Effector CD4-positive, alpha-beta T cell (primary cell): ENCODE measurements at regions not wholly inside any gene's neighbourhood (a gene's known extent, or its start where the extent isn't known, plus 50 kb on each side); places are given as distances from the start of the nearest gene placed in this dataset.
"Not testable (repeated sequence)": the region's sequence is repeated elsewhere in the genome, so short reads cannot be mapped to it uniquely, and the experiment has no call there.

ENCODE experiments used
- DNase-seq: peaks from one replicate; pipeline ENCODE4 v3.0.0-alpha.2; 2020

DNA sequence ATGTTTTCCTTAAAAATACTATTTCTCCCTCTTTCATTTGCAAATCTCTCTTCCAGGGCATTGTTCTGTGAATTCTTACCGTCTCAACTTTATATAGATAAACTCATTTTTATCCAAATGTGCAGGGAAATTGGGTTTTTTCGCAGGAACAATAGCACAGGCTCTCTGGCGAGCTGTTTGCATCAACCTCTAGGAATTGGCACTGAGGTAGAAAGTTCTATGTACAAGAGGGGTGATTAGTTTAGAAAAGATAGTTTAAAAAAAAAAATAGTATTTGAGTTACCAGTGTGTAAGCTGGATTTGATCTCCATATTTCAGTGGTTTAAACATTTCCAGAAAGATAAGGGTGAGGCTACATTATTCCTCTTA lies 129.7 kb upstream of the BTN3A2 start:
- no peak for DNase-seq

DNA sequence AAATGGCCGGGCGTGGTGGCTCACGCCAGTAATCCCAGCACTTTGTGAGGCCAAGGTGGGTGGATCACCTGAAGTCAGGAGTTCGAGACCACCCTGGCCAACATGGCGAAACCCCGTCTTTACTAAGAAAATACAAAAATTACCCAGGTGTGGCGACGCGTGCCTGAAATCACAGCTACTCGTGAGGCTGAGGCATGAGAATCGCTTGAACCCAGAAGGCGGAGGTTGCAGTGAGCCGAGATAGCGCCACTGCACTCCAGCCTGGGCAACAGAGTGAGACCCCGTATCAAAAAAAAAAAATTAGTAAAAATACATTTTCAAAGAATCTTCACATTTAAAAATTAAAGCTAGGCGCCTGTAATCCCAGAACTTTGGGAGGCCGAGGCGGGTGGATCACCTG lies 125.6 kb upstream of the BTN3A2 start:
- not testable (repeated sequence) for DNase-seq

DNA sequence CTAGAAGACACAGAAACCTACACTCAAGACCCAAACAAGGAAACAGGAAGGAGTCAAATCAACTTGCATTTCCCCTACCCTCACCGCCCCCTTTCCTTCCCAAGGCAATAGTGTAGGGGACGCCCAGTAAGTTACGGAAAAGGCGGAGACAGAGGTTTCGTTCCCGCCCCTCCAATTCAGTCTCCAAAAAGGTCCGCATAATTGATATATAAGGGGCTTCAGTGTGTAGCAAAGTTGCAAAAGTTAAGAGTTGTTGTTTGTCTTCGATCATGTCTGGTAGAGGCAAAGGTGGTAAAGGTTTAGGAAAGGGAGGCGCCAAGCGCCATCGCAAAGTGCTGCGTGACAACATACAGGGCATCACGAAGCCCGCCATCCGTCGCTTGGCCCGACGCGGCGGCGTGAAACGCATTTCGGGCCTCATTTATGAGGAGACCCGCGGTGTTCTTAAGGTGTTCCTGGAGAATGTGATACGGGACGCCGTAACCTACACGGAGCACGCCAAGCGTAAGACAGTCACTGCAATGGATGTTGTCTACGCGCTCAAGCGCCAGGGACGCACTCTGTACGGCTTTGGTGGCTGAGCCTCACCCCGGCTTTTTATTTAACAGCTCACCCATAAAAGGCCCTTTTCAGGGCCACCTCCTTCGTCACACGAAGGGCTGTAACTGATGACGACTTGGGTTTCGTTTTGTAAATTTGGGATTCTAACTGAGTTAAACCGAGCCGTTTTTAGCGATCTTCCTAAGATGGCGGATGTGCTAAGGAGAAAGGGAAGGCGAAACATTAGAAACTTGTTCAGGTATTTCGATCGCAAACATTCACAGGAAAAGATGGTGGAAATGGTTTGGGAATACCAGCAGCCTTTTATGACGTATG lies 124.6 kb upstream of the BTN3A2 start:
- peak; percentile 43 for DNase-seq

DNA sequence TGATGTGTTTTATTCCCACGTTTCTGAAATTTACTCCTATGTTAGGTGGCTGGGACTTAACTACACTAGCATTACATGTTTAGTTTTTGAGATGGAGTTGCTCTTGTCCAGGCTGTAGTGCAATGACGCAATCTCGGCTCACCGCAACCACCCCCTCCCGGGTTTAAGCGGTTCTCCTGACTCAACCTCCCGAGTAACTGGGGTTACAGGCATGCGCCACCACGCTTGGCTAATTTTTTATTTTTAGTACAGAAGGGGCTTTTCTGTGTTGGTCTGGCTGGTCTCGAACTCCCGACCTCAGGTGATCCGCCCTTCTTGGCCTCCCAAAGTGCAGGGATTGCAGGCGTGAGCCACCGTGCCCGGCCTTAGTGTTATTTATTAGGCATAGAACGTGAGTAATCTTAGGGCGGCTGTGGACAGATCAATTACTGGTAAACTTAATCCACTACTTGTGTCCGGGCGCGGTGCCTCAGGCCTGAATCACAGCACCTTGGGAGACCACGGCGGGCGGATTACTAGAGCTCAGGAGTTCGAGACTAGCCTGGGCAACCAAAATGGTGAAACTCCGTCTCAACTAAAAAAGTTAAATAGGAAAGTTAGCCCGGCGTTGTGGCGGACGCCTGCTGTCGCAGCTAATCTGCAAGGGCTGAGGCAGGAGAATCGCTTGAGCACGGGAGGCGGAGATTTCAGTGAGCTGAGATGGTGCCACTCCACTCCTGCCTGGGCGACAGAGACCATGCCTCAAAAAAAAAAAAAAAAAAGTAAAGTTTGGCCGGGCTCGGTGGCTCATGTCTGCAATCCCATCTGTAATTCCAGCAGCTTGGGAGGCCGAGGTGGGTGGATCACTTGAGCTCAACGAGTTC lies 123.7 kb upstream of the BTN3A2 start:
- DNase-seq, result no peak

DNA sequence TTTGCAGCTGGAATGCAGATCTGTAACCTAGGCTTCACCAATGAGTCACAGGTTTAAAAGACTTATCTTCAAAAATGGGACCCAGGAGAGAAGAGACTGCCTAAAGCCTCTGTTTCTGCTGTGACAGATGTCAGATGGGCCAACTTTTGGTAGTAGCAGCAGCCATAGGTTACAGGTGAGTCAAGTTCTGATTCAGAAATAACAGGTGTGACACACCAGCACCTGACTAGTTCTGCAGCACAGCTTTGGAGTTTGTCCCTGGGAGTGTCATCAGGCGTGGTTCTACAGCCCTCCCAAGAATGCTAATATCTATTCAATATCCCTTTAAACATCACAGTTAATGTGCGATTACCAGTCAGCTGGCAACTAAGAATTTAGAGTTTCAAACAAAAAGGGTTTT lies 121.9 kb upstream of the BTN3A2 start:
- DNase-seq, result no peak

DNA sequence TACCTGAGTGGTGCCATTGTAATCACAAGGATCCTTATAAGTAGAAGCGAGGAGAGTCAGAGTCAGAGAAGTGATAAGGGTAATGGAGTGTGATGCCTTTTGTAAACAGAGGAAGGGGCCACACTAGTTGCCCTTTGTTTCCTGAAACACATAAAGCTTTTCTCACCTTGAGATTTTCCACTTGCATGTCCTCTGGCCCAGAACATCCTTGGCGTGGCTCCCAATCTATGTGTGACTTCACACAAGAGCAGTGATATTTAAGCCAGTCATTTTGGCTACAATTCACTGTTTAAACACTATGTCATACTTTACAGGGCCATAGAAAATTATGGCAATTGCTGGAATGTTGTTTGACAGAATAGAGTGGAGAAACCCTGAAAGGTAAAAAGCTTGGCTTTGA lies 121.2 kb upstream of the BTN3A2 start:
- DNase-seq, result no peak

DNA sequence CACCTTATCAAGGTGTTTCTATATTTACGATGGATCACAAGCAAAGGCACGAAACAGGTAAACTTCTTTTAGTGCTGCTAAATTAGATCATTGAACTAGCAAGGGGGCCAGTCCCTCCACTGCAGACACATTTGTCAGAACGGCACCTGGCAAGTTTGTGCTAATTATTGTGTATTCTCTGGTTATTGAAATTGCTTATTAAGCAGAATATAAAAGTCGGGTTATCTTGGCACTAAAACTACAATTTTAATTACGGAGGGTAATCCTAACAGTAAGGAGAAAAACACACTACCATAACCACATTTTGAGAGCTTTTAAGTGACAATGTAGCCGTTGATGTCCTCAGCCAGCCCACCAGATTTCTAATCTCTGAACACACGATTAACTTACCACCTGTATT lies 118.9 kb upstream of the BTN3A2 start:
- no peak for DNase-seq

DNA sequence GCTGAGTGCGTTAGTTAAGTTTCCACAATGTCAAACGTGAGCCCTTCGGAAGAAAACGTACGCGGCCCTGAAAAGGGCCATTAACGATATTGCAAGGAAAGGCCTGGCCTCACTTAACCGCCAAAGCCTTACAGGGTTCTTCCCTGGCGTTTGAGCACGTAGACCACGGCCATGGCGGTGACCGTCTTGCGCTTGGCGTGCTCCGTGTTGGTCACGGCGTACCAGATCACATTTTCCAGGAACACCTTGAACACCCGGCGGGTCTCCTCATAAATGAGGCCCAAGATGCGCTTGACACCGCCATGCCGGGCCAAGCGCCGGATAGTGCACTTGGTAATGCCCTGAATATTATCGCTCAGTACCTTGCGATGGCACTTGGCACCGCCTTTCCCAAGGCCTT lies 118.4 kb upstream of the BTN3A2 start:
- no peak for DNase-seq

DNA sequence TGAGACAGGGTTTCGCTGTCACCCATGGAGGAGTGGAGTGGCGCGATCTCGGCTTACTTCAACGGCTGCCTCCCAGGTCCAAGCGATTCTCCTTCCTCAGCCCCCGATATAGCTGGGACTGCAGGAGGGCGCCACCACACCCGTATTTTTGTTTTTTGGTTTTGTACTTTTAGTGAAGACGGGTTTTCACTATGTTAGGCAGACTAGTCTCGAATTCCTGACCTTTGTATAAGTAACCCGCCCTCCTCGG lies 115.4 kb upstream of the BTN3A2 start:
- no peak for DNase-seq

DNA sequence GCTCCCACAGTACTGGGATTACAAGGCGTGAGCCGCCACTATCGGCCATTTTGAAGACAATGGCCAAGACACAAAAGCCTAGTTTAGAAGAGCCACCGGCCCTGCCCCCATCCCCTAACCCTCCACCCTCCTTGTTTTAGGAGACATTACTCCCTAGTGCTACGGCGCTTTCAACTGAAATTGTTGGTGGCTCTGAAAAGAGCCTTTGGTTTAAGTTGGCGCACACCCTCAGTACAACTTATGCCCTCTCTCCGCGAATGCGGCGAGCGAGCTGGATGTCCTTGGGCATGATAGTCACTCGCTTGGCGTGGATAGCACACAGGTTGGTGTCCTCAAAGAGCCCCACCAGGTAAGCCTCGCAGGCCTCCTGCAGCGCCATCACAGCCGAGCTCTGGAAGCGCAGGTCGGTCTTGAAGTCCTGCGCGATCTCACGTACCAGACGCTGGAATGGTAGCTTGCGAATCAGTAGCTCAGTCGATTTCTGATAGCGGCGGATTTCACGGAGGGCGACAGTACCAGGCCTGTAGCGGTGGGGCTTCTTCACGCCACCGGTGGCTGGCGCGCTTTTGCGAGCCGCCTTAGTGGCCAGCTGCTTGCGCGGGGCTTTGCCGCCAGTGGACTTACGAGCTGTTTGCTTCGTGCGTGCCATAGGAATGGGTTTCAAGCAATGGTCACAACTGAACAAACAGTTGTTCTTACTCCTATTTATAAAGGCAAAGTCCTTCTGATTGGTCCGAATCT lies 114.9 kb upstream of the BTN3A2 start:
- peak; percentile 63 for DNase-seq

DNA sequence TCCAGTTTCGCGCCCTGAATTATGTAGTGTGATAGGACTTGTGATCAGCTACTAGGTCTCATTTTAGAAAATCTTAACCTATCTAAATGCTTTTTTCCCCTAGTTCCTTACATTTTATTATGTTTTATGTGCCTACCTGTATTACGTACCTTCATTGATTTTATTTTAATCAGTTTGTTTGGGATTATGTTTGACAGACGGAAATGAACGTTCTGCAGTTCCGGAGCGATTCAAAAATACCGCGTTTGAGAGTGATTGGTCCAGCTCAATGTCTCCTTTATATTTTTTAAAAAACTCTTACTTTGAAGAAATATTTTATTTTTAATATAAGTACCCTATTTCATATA lies 114.3 kb upstream of the BTN3A2 start:
- peak; percentile 42 for DNase-seq

DNA sequence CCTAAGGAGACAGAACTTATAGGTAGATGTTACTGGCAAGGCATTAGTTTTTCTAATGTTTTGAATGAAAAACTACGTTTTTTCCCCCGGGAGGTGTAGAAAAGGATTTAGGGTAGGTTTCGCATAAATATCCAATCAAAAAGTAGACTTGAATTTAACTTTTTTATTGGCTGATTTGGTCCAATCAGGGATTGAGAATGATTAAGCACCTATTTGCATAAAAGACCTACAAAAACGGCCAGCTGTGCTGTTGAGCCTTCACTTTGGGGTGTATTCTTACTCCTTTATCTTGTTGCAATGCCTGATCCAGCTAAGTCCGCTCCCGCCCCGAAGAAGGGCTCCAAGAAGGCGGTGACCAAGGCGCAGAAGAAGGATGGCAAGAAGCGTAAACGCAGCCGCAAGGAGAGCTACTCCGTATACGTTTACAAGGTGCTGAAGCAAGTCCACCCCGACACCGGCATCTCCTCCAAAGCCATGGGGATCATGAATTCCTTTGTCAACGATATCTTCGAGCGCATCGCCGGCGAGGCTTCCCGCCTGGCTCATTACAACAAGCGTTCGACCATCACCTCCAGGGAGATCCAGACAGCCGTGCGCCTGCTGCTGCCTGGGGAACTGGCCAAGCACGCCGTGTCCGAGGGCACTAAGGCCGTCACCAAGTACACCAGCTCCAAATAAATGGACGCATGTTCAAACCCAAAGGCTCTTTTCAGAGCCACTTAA lies 113.5 kb upstream of the BTN3A2 start:
- peak; percentile 36 for DNase-seq

DNA sequence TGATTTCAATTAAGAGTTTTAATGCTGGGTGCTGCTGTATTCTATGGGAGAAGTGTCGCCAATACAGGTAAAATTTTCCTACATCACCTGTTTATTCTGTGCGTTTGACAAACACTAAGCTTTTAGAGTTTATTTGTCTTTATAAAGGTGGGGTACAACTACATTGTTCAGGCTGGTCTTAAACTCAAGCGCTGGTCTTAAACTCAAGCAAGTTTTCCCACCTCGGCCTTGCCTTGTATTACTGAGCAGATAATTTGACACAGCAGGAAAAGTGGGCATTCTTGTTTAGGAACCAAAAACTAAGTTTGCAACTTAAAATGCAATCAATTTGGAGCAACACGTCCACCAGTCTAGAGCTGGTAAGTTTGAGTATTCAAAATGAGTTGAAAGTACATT lies 112.9 kb upstream of the BTN3A2 start:
- no peak for DNase-seq

DNA sequence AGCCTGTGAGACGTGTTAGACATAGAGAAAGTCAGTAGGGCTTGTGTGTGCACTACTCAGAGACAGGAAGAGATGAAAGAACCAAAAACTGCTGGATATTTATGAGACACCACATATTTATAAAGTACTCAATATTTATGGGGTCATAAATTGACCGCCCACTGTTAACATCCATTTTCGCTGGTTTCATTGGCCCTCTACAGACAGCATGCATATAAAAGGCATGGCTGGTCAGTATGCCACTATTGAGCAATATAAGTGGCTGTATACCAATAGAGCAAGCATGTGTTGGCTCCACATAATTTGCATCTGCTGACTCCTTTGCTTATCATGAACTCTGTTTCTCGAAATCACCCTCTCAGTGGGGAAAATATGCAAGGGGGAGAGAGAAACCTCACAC lies 110.3 kb upstream of the BTN3A2 start:
- no peak for DNase-seq

DNA sequence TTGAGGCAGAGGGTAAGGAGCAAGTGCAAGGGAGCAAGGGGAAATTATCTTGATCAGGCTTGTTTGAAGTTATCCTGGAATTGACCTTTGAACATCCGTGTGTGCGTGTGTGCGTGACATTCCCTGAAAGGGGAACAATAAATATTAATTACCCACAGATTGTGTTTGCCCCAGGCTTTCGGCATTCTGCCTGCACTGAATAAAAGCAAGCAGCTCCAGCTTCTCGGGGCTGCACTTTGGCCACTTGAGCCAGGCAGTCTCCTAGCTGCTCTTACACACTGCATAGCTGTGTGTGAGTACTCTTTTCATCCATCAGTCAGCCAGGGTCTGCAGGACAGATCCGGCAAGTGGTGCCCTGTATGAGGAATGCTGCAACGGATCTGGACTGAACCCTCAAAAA lies 107.7 kb upstream of the BTN3A2 start:
- no peak for DNase-seq

DNA sequence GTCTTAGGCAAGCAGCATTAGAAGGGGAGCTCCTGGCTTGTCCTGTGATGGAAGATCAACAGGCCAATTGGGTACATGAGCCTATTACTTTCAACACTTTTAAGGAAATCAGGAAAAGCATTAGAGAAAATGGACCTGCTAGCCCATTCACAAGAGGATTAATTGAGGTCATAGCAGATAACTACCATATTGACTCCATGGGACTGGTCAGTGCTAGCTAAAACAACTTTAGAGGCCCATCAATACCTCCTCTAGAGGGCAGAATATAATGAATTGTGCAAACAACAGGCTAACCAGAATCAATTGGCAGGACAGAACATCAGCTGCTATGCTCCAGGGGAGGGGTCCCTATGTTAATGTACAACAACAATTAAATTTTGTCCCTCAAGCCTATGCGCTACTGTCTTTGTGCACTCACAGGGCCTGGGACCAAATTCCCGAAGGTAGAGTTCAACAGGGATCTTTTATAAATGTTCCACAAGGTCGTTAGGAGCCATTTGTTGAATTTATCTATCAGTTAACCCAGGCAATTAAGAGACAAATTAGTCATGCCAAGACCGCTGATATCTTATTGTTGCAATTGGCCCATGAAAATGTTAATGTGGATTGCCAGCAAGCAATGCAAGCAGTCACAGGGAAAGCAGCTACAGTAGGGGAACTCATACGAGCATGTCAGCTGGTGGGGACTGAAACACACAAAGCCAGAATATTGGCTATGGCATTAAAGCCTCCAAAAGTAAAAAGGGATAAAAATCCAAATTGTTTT lies 106.6 kb upstream of the BTN3A2 start:
- DNase-seq, result no peak

DNA sequence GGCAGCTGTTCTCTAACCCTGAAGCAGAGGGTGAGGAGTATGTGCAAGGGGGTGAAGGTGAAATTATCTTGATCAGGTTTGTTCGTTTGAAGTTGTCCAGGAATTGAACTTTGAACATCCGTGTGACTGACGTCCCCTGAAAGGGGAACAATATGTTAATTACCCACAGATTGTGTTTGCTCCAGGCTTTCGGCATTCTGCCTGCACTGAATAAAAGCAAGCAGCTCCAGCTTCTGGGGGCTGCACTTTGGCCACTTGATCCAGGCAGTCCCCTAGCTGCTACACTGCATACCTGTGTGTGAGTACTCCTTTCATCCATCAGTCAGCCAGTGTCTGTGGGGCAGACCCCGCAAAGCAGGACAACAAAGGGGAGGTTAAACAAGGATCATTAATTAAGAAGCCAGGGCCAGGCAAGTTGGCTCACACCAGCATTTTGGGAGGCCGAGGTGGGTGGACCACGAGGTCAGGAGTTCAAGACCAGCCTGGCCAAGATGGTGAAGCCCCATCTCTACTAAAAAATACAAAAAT lies 104.8 kb upstream of the BTN3A2 start:
- no peak for DNase-seq

DNA sequence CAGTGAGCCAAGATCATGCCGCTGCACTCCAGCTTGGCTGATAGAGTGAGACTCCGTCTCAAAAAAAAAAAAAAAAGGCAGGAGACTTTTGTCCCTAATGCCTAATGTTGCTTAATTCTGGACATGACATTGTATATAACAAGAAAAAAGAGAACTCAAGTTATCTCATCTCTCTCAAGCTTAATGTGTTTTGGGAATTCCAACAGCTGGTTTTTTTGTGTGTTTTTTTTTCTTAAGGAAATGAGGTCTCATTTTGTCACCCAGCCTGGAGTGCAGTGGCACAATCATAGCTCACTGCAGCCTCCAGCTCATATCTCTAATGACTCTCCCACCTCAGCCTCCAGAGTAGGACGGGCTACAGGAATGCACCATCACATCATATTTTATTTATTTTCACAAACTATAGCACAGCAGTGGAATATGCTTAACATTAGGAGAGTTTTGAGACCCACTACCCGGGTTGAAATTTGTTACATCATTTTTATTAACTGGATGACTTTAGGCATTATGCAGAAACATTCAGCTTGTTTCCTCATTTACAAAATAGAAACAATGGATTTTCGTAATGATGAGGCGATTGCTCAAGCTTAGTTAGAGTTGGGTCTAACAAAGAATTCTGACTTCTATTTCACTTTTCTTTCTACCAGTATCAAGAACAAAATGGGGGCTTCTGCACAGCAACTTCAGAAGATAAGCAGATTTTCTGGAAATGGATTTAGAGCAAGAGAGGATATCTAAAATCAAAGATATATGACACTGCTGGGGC lies 104.1 kb upstream of the BTN3A2 start:
- DNase-seq, result no peak

DNA sequence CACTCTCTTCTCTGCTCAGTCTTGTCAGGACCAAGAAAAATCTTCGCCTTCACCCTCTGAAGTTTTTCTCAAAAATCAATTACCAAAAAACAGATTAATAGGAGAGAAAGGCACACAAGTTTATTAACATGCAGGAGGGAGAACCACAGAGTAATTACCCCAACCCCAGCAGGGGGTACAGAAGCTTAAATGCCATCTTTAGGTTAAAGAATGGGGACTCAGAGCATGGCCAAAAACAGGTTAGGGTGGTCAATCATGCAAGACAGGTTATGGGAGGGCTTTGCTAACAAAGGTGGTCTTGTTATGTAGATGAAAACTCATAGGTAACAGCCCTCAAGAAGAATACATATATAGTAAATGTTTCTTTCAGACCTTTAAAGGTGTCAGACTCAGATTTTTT lies 100.5 kb upstream of the BTN3A2 start:
- no peak for DNase-seq

DNA sequence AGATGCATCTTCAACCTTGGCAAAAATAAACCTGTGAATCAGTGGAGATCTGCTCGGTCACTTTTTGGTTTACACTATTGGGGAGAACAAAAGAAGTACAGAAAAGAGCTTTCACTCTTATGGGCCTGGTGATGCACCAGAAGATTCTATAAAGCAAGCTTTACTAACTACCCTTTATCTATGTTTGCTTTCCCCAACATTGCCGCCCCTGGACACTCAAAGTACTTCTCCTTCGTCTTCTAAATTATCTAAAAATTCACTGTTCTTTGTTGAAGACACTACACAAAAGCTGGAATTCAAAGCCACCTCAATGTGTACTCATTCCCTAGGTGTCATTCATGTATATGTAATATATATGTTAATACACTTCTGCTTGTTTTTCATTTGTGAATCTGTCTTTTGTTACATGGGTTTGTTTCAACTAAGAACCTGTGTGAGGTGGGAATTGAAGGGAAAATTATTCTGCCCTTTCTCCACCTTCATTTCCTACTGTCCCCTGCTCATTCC lies 97.9 kb upstream of the BTN3A2 start:
- no peak for DNase-seq
